ENCODE measurements at regions not wholly inside any gene's neighbourhood (a gene's known extent, or its start where the extent isn't known, plus 50 kb on each side); places are given as distances from the start of the nearest gene placed in this dataset.

GRCh38 chr12:114898159-114898558 lies 214.2 kb upstream of the TBX3 start:
- TF ChIP-seq GATA3 (IDR thresholded peaks at IDR 0.05; ENCODE audit: low read depth, low read length) (no peak), GATA2 (IDR thresholded peaks at IDR 0.05; ENCODE audit: low read depth, low read length) (no peak)
